22Rv1 (cell line): ENCODE measurements at regions not wholly inside any gene's neighbourhood (a gene's known extent, or its start where the extent isn't known, plus 50 kb on each side); places are given as distances from the start of the nearest gene placed in this dataset.

Experiments
- ZFX ChIP-seq: fragments of 450-650 bp; IDR thresholded peaks from 2 replicates; pipeline ENCODE4 v1.6.1; 2017; ENCODE audit warnings: antibody characterized with exemption, borderline replicate concordance
- TF ChIP-seq, protein P1 (sequence below): fragments of 450-650 bp; IDR thresholded peaks from 2 replicates; pipeline ENCODE4 v1.5.1; 2017; ENCODE audit warnings: mild to moderate bottlenecking

DNA sequence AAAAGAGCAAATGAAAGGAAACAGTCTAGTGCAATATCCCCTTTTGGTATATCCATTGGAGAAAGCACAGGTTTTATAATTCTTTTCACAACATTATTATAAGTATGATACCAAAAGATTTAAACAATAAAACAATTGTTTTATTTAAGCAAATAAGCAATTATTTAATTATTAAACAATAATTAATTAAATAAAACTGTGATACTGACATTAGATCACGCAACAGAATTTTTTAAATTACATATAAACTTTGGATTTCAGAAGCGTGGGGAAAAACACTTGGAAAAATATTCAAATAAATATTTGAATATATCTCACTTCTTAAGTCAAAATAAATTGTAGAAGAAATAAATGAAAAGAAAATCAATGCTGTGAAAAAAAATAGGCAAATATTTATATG lies 76.2 kb upstream of the STXBP5 start:
- TF ChIP-seq, protein P1, sequence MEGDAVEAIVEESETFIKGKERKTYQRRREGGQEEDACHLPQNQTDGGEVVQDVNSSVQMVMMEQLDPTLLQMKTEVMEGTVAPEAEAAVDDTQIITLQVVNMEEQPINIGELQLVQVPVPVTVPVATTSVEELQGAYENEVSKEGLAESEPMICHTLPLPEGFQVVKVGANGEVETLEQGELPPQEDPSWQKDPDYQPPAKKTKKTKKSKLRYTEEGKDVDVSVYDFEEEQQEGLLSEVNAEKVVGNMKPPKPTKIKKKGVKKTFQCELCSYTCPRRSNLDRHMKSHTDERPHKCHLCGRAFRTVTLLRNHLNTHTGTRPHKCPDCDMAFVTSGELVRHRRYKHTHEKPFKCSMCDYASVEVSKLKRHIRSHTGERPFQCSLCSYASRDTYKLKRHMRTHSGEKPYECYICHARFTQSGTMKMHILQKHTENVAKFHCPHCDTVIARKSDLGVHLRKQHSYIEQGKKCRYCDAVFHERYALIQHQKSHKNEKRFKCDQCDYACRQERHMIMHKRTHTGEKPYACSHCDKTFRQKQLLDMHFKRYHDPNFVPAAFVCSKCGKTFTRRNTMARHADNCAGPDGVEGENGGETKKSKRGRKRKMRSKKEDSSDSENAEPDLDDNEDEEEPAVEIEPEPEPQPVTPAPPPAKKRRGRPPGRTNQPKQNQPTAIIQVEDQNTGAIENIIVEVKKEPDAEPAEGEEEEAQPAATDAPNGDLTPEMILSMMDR, result no peak
- no peak for TF ChIP-seq ZFX
